NCI-H146 treated with DMSO at 0.1 percent for 48 hours (cell line): ENCODE measurements at regions not wholly inside any gene's neighbourhood (a gene's known extent, or its start where the extent isn't known, plus 50 kb on each side); places are given as distances from the start of the nearest gene placed in this dataset.

Source experiments
- DNase-seq: peaks from one replicate; lab custom pipeline; 2025; ENCODE audit not compliant: unreplicated experiment; lab: John Stamatoyannopoulos, UW

- DNase-seq = no peak
These were observed 102.5 kb upstream of the PDZRN3 start for GRCh38 chr3:73727117-73727821.

GRCh38 chr3:73723596-73723995, 98.9 kb upstream of the PDZRN3 start:
- DNase-seq = no peak

GRCh38 chr3:73719861-73720260, 95.1 kb upstream of the PDZRN3 start:
- DNase-seq = no peak

GRCh38 chr3:73719413-73719851, 94.7 kb upstream of the PDZRN3 start:
- DNase-seq = no peak

GRCh38 chr3:73718326-73719110, 93.8 kb upstream of the PDZRN3 start:
- no peak for DNase-seq

- DNase-seq = no peak
These were observed 91.7 kb upstream of the PDZRN3 start for GRCh38 chr3:73716418-73716817.

GRCh38 chr3:73710340-73710739, 85.6 kb upstream of the PDZRN3 start:
- DNase-seq = no peak

- no peak for DNase-seq
These were observed 85.0 kb upstream of the PDZRN3 start for GRCh38 chr3:73709712-73710111.

GRCh38 chr3:73708956-73709355, 84.2 kb upstream of the PDZRN3 start:
- DNase-seq = no peak

GRCh38 chr3:73707772-73708171, 83.0 kb upstream of the PDZRN3 start:
- no peak for DNase-seq

GRCh38 chr3:73706771-73707170, 82.0 kb upstream of the PDZRN3 start:
- no peak for DNase-seq

- no peak for DNase-seq
These were observed 81.1 kb upstream of the PDZRN3 start for GRCh38 chr3:73705792-73706191.

GRCh38 chr3:73699327-73699726, 74.6 kb upstream of the PDZRN3 start:
- no peak for DNase-seq

- DNase-seq = no peak
These were observed 72.3 kb upstream of the PDZRN3 start for GRCh38 chr3:73697020-73697419.

- no peak for DNase-seq
These were observed 71.1 kb upstream of the PDZRN3 start for GRCh38 chr3:73695841-73696240.

GRCh38 chr3:73694983-73695757, 70.4 kb upstream of the PDZRN3 start:
- DNase-seq = no peak

GRCh38 chr3:73687106-73688004, 62.6 kb upstream of the PDZRN3 start:
- DNase-seq = no peak

GRCh38 chr3:73685061-73685460, 60.3 kb upstream of the PDZRN3 start:
- DNase-seq = peak; percentile 92

- no peak for DNase-seq
These were observed 59.0 kb upstream of the PDZRN3 start for GRCh38 chr3:73683706-73684105.

GRCh38 chr3:73681610-73682009, 56.9 kb upstream of the PDZRN3 start:
- no peak for DNase-seq

- DNase-seq = no peak
These were observed 56.5 kb upstream of the PDZRN3 start for GRCh38 chr3:73681198-73681597.
